ENCODE measurements at regions not wholly inside any gene's neighbourhood (a gene's known extent, or its start where the extent isn't known, plus 50 kb on each side); places are given as distances from the start of the nearest gene placed in this dataset.

DNA sequence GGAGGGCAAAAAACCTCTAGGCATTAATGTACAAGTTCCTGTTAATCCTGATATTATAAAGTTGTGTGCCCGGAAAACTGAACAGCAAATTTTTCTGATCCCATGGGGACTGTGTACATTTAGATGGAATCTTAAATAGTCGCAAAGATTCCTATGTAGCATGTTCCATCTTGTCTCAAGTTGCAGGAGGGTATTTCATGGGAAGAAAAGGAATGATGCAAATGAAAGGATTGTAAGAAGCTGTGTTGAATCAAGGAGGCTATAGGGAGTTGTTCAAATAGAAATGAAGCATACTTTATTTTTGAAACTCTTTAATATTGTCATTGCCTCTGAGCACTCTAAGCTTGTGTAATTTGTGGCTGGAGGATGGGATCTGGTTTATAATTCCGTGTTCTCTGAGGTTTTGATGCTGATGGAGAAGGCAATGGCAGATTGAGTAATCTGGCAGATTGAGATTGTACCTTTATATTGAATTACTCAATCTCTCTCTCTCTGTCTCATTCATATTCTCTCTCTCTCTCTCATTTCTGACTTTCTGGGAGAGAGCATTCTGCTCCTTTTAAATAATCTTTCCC lies 288.5 kb downstream of the OSTF1 start:
- Histone ChIP-seq H3K4me2 (ENCODE audit: low read depth, low read length, poor library complexity, severe bottlenecking) (no peak overlapping the region), H3K9ac (ENCODE audit: low read depth, low read length, poor library complexity, severe bottlenecking) (no peak overlapping the region), H3K27me3 (ENCODE audit: insufficient read depth, low read length, poor library complexity, severe bottlenecking) (no peaks in the 10 kb centered on the region), H3K79me2 (ENCODE audit: insufficient read depth, low read length) (no peaks in the 10 kb centered on the region), H4K20me1 (ENCODE audit: insufficient read depth, low read length, poor library complexity, severe bottlenecking) (no peaks in the 10 kb centered on the region), H3K9me2 (replicated peaks; ENCODE audit: low read depth, low read length) (no peaks in the 10 kb centered on the region), H3K4me3 (ENCODE audit: low read length, poor library complexity, severe bottlenecking) (no peak overlapping the region), H3K4me1 (ENCODE audit: insufficient read depth, low read length, poor library complexity, severe bottlenecking) (no peaks in the 10 kb centered on the region), H3F3A (ENCODE audit: low read depth) (no peaks in the 10 kb centered on the region), H3K36me3 (ENCODE audit: insufficient read depth, low read length) (no peaks in the 10 kb centered on the region), H2AFZ (ENCODE audit: low read length) (no peak overlapping the region), H3K9me3 (ENCODE audit: insufficient read depth, low read depth, low read length) (no peaks in the 10 kb centered on the region)
- TF ChIP-seq, protein P1, sequence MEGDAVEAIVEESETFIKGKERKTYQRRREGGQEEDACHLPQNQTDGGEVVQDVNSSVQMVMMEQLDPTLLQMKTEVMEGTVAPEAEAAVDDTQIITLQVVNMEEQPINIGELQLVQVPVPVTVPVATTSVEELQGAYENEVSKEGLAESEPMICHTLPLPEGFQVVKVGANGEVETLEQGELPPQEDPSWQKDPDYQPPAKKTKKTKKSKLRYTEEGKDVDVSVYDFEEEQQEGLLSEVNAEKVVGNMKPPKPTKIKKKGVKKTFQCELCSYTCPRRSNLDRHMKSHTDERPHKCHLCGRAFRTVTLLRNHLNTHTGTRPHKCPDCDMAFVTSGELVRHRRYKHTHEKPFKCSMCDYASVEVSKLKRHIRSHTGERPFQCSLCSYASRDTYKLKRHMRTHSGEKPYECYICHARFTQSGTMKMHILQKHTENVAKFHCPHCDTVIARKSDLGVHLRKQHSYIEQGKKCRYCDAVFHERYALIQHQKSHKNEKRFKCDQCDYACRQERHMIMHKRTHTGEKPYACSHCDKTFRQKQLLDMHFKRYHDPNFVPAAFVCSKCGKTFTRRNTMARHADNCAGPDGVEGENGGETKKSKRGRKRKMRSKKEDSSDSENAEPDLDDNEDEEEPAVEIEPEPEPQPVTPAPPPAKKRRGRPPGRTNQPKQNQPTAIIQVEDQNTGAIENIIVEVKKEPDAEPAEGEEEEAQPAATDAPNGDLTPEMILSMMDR (conservative IDR thresholded peaks at IDR 0.05; ENCODE audit: low read length): no peak
- TF ChIP-seq EZH2phosphoT487 (IDR thresholded peaks at IDR 0.05; ENCODE audit: borderline replicate concordance): no peak

DNA sequence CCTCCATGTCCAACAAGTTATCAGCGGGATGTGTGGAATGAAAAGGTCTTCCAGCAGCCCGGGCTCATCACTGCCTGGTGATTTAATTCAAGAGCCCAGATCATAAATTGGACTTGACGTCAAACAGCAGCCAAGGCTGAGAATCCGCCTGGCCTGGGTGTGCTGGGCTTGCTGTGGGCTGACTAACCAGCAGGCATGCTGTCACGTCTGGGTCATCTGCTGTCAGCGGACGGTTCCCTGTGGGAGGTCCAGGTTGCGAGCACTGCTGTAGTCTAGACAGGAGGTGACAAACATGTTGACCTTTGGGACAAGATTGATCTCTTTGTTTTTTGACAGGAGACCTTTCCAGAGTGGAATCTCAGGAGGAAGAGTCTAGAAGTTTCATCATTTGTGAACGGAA lies 289.7 kb downstream of the OSTF1 start:
- Histone ChIP-seq H3F3A (ENCODE audit: low read depth) (no peaks in the 10 kb centered on the region), H3K9ac (ENCODE audit: low read depth, low read length, poor library complexity, severe bottlenecking) (no peak overlapping the region), H3K27me3 (ENCODE audit: insufficient read depth, low read length, poor library complexity, severe bottlenecking) (no peaks in the 10 kb centered on the region), H4K20me1 (ENCODE audit: insufficient read depth, low read length, poor library complexity, severe bottlenecking) (no peaks in the 10 kb centered on the region), H3K4me3 (ENCODE audit: low read length, poor library complexity, severe bottlenecking) (no peak overlapping the region), H3K4me2 (ENCODE audit: low read depth, low read length, poor library complexity, severe bottlenecking) (no peak overlapping the region), H3K9me3 (ENCODE audit: insufficient read depth, low read depth, low read length) (no peaks in the 10 kb centered on the region), H2AFZ (ENCODE audit: low read length) (no peak overlapping the region), H3K36me3 (ENCODE audit: insufficient read depth, low read length) (no peaks in the 10 kb centered on the region), H3K79me2 (ENCODE audit: insufficient read depth, low read length) (no peaks in the 10 kb centered on the region), H3K9me2 (replicated peaks; ENCODE audit: low read depth, low read length) (no peaks in the 10 kb centered on the region), H3K4me1 (ENCODE audit: insufficient read depth, low read length, poor library complexity, severe bottlenecking) (no peaks in the 10 kb centered on the region)
- TF ChIP-seq EZH2phosphoT487 (IDR thresholded peaks at IDR 0.05; ENCODE audit: borderline replicate concordance): no peak
- TF ChIP-seq, protein P1 (conservative IDR thresholded peaks at IDR 0.05; ENCODE audit: low read length): no peak

DNA sequence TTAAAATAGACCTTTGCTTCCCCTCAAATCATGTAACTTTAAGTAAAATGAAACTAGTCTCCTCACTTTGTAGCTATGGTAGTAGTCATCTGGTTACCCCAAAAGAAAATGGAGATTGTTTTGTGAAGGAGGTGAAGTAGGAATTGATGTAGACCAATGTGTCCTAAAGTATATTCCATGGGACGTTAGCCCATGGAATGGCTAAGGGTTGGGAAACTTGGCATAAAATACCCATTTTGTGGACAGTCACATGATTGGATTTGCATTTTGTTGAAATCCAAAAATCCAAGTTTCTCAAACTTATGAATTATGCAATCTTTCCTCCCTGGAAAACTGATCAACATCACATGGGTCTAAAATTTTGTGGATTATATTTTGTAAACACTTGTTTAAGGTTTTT lies 290.6 kb downstream of the OSTF1 start:
- Histone ChIP-seq H3K4me2 (ENCODE audit: low read depth, low read length, poor library complexity, severe bottlenecking) (no peak overlapping the region), H3K4me3 (ENCODE audit: low read length, poor library complexity, severe bottlenecking) (no peak overlapping the region), H3K79me2 (ENCODE audit: insufficient read depth, low read length) (no peaks in the 10 kb centered on the region), H3K9me3 (ENCODE audit: insufficient read depth, low read depth, low read length) (no peaks in the 10 kb centered on the region), H3F3A (ENCODE audit: low read depth) (no peaks in the 10 kb centered on the region), H3K4me1 (ENCODE audit: insufficient read depth, low read length, poor library complexity, severe bottlenecking) (no peaks in the 10 kb centered on the region), H2AFZ (ENCODE audit: low read length) (no peak overlapping the region), H4K20me1 (ENCODE audit: insufficient read depth, low read length, poor library complexity, severe bottlenecking) (no peaks in the 10 kb centered on the region), H3K9me2 (replicated peaks; ENCODE audit: low read depth, low read length) (no peaks in the 10 kb centered on the region), H3K9ac (ENCODE audit: low read depth, low read length, poor library complexity, severe bottlenecking) (no peak overlapping the region), H3K36me3 (ENCODE audit: insufficient read depth, low read length) (no peaks in the 10 kb centered on the region), H3K27me3 (ENCODE audit: insufficient read depth, low read length, poor library complexity, severe bottlenecking) (no peaks in the 10 kb centered on the region)
- TF ChIP-seq, protein P1 (conservative IDR thresholded peaks at IDR 0.05; ENCODE audit: low read length): no peak
- no peak for TF ChIP-seq EZH2phosphoT487 (IDR thresholded peaks at IDR 0.05; ENCODE audit: borderline replicate concordance)

All from Loucy (cell line).